OCI-LY3 (cell line): ENCODE measurements at regions not wholly inside any gene's neighbourhood (a gene's known extent, or its start where the extent isn't known, plus 50 kb on each side); places are given as distances from the start of the nearest gene placed in this dataset.
A peak's percentile ranks its signal among the peaks of the same experiment; 100 is the strongest.

ENCODE experiments used
- H2AFZ ChIP-seq: fragments of 200-600, 300-600 bp; shearing (Covaris generic); 2 replicates; pipeline ENCODE4 v1.6.0; 2014; ENCODE audit warnings: antibody characterized with exemption, low read depth, low read length
- H3K27ac ChIP-seq: fragments of 200-600, 300-600 bp; sonication (generic); 2 replicates; pipeline ENCODE4 v1.5.1; 2014; ENCODE audit warnings: mild to moderate bottlenecking, low read length, moderate library complexity, mixed read lengths
- H3K27me3 ChIP-seq: fragments of 200-600, 300-600 bp; sonication (generic); 2 replicates; pipeline ENCODE4 v1.6.1; 2014; ENCODE audit warnings: low read depth, low read length, mixed read lengths
- H3K36me3 ChIP-seq: fragments of 200-600, 300-600 bp; sonication (generic); replicated peaks from 2 replicates; pipeline ENCODE3; 2014; ENCODE audit warnings: low read depth, low read length, mixed read lengths
- H3K4me1 ChIP-seq: fragments of 300-600, 200-600 bp; sonication (generic); 2 replicates; pipeline ENCODE4 v1.6.1; 2014; ENCODE audit warnings: low read length, mixed read lengths
- H3K4me2 ChIP-seq: fragments of 200-600, 300-600 bp; sonication (generic); 2 replicates; pipeline ENCODE4 v1.6.1; 2014; ENCODE audit warnings: low read length, mixed read lengths
- H3K4me3 ChIP-seq: fragments of 300-600, 200-600 bp; sonication (generic); 2 replicates; pipeline ENCODE4 v1.5.1; 2014; ENCODE audit warnings: antibody characterized with exemption, mild to moderate bottlenecking, low read length, moderate library complexity
- H3K79me2 ChIP-seq: fragments of 300-600, 200-600 bp; shearing (Covaris generic); 2 replicates; pipeline ENCODE4 v1.6.1; 2014; ENCODE audit warnings: mild to moderate bottlenecking, low read length, mixed read lengths
- H3K9ac ChIP-seq: fragments of 300-600, 200-600 bp; shearing (Covaris generic); 2 replicates; pipeline ENCODE4 v1.6.0; 2014; ENCODE audit warnings: mild to moderate bottlenecking, low read length, moderate library complexity
- H3K9me3 ChIP-seq: fragments of 200-600, 300-600 bp; shearing (Covaris generic); 2 replicates; pipeline ENCODE4 v1.6.1; 2014; ENCODE audit warnings: low read length, mixed read lengths; ENCODE audit not compliant: insufficient read depth
- H4K20me1 ChIP-seq: fragments of 200-600, 300-600 bp; sonication (generic); 2 replicates; pipeline ENCODE4 v1.6.1; 2016; ENCODE audit warnings: low read length, mixed read lengths; ENCODE audit not compliant: insufficient read depth
- EZH2phosphoT487 ChIP-seq: fragments of 200-600 bp; shearing (Covaris generic); IDR thresholded peaks from 2 replicates; pipeline ENCODE4 v1.6.1; 2018; ENCODE audit warnings: antibody characterized with exemption, mixed run types, low read depth
- TF ChIP-seq, protein P1 (sequence below): fragments of 200-600, 300-600 bp; sonication (generic); IDR thresholded peaks from 2 replicates; pipeline ENCODE4 v1.5.1; 2014; ENCODE audit warnings: antibody characterized with exemption, low read length, low read depth

DNA sequence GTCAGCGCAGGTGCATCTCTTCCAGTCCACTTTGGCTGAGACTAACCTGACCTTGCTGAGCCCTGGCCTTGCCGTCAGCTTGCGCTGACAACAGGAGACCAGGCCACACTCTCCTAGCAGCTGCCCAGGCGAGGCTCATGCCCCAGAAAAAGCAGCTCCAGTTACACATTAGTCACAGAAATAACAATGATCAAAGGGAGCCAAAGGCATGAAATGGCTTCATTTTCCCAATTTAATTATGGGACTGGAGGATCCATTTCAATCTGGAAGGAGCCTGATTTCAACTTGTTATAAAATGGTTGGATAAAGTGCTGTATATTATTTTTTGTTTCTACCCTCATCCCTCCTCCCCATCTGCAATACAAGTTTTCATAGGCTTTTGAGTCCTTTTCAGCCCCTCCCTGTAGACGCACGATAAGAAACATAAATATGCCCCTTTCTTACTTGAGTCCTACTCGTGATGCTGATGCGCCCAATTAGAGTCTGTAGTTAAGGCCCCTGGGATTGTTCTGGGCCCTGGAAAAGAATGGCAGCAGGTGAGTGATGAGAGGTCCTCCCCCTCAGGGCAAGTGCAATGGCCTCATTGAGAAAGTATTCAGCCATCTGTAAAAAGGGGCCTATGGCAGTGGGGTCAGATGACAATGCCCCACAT is 376.0 kb downstream of the C12orf75 start:
- TF ChIP-seq EZH2phosphoT487 = no peak
- TF ChIP-seq, protein P1, sequence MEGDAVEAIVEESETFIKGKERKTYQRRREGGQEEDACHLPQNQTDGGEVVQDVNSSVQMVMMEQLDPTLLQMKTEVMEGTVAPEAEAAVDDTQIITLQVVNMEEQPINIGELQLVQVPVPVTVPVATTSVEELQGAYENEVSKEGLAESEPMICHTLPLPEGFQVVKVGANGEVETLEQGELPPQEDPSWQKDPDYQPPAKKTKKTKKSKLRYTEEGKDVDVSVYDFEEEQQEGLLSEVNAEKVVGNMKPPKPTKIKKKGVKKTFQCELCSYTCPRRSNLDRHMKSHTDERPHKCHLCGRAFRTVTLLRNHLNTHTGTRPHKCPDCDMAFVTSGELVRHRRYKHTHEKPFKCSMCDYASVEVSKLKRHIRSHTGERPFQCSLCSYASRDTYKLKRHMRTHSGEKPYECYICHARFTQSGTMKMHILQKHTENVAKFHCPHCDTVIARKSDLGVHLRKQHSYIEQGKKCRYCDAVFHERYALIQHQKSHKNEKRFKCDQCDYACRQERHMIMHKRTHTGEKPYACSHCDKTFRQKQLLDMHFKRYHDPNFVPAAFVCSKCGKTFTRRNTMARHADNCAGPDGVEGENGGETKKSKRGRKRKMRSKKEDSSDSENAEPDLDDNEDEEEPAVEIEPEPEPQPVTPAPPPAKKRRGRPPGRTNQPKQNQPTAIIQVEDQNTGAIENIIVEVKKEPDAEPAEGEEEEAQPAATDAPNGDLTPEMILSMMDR = no peak
- Histone ChIP-seq H3K4me2 (no peak overlapping the region), H2AFZ (peak overlapping the region; percentile 66; the same call in 1 of the 2 replicates)

DNA sequence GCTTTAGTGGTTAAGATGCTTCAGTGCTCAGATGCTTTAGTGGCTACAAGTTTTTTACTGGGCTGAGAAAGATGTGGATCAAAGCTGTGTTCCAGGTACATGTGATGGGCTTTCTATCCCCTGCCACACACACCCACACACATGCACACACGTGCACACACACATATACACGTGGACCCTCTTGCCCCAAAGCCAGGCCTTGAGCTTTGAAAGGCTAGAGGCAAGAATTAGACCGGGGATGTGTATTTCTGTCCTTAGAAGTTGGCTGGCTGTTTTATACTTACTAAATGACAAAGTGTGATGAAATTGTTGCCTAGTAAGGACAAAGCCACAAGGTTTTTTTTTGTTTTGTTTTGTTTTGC is 376.5 kb downstream of the C12orf75 start:
- H3K4me3 ChIP-seq = no peak overlapping the region
- H3K36me3 ChIP-seq = no peaks in the 10 kb centered on the region
- TF ChIP-seq, protein P1 = no peak
- TF ChIP-seq EZH2phosphoT487 = no peak

More for the DNA sequence above, 376.0 kb downstream of the C12orf75 start:
- H4K20me1 ChIP-seq = no peaks in the 10 kb centered on the region
- H3K27ac ChIP-seq = no peak overlapping the region
- no peaks in the 10 kb centered on the region for H3K36me3 ChIP-seq
- no peak overlapping the region for H3K9ac ChIP-seq
- H3K9me3 ChIP-seq = no peaks in the 10 kb centered on the region
- H3K79me2 ChIP-seq = no peaks in the 10 kb centered on the region
- H3K4me3 ChIP-seq = no peak overlapping the region
- H3K27me3 ChIP-seq = no peaks in the 10 kb centered on the region
- H3K4me1 ChIP-seq = peaks cover 19% of the 10 kb centered on the region

DNA sequence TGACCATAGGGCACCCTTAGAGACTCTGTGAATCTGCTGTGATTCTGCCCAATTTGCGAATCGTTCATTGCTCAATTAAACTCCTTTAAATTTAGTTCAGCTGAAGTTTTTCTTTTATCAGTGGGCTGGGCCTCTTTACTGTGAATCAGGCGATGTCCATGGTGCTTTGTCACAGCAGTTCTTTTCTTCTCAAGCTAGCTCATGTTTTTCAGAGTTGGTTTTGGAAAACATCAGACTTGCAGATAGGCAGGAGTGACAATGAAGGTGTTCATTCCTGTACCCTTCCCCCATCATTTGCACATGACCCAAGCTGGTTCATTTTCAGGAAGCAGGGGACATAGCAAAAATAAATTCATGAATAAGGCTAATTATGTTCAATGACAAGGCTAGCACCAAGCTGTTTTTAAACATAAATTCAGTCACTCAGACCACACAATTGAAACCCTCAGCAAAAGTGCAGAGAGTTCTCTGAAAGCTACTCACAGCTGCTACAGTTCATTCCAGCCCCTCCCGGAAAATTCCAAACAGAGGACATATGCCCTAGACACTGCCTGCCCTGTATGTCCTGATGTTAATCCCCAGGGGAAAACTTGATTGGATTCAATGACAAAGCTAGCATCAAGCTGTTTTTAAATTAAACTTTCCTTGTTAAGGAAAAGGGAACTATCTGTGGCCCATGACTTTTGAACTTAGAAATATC is 383.3 kb downstream of the C12orf75 start:
- no peaks in the 10 kb centered on the region for H3K79me2 ChIP-seq
- H3K9ac ChIP-seq = no peak overlapping the region
- peaks cover 2% of the 10 kb centered on the region; the same call in 1 of the 2 replicates for H3K9me3 ChIP-seq
- H3K27ac ChIP-seq = no peak overlapping the region
- peaks cover 6% of the 10 kb centered on the region; the same call in 1 of the 2 replicates for H3K4me1 ChIP-seq
- no peak overlapping the region for H3K4me2 ChIP-seq
- no peak overlapping the region for H3K4me3 ChIP-seq
- H4K20me1 ChIP-seq = no peaks in the 10 kb centered on the region
- no peak overlapping the region for H2AFZ ChIP-seq
- H3K36me3 ChIP-seq = peaks cover 4% of the 10 kb centered on the region
- TF ChIP-seq, protein P1 = no peak
- no peak for TF ChIP-seq EZH2phosphoT487
- H3K27me3 ChIP-seq = no peaks in the 10 kb centered on the region

More for the DNA sequence above, 376.5 kb downstream of the C12orf75 start:
- H3K9me3 ChIP-seq = no peaks in the 10 kb centered on the region
- peaks cover 19% of the 10 kb centered on the region for H3K4me1 ChIP-seq
- no peak overlapping the region for H3K27ac ChIP-seq
- no peaks in the 10 kb centered on the region for H3K27me3 ChIP-seq
- H3K4me2 ChIP-seq = no peak overlapping the region
- no peak overlapping the region for H3K9ac ChIP-seq
- no peaks in the 10 kb centered on the region for H4K20me1 ChIP-seq
- no peak overlapping the region for H2AFZ ChIP-seq
- no peaks in the 10 kb centered on the region for H3K79me2 ChIP-seq

DNA sequence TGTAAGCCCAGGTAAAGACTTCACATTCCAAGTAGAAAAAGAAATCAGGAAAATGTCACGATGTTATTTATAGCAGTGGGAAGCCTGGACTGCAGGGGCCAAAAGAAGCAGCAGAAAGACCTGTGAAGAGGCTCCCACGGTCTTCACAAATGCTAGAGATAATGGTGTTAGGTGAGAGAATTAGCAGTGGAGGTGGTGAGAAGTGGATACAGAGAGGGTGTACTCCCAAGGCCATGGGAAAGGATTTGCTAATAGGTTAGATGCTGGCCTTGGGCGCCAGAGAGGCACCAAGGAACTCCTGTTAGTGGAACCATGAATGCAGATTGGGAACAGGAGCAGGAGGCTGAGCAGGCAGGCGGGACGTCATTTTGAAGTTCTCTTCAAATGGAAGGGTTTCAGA is 386.1 kb downstream of the C12orf75 start:
- Histone ChIP-seq H3K36me3 (peaks cover 8% of the 10 kb centered on the region), H3K27ac (no peak overlapping the region), H3K27me3 (no peaks in the 10 kb centered on the region), H3K4me1 (peaks cover 28% of the 10 kb centered on the region), H2AFZ (no peak overlapping the region), H3K4me2 (no peak overlapping the region), H3K79me2 (no peaks in the 10 kb centered on the region), H4K20me1 (no peaks in the 10 kb centered on the region), H3K9ac (no peak overlapping the region), H3K4me3 (no peak overlapping the region), H3K9me3 (peaks cover 4% of the 10 kb centered on the region; the same call in 1 of the 2 replicates)
- TF ChIP-seq EZH2phosphoT487 = no peak
- TF ChIP-seq, protein P1 = no peak
